GM10266 (cell line): ENCODE measurements at regions not wholly inside any gene's neighbourhood (a gene's known extent, or its start where the extent isn't known, plus 50 kb on each side); places are given as distances from the start of the nearest gene placed in this dataset.

Experiments used
- DNase-seq: peaks from one replicate; pipeline ENCODE4 v3.0.0; 2012; ENCODE audit errors: extremely low spot score
- CTCF ChIP-seq: IDR thresholded peaks from 2 replicates; pipeline ENCODE4 v1.5.1; 2012; ENCODE audit warnings: mild to moderate bottlenecking, low read depth; ENCODE audit not compliant: control insufficient read depth, insufficient read depth; ENCODE audit errors: missing control alignments

- no peak for TF ChIP-seq CTCF
- DNase-seq, result no peak
Observed at GRCh38 chr4:79850626-79851025, 222.4 kb downstream of the ANTXR2 start.

GRCh38 chr4:79848329-79848728, 224.7 kb downstream of the ANTXR2 start:
- TF ChIP-seq CTCF, result no peak
- no peak for DNase-seq

- TF ChIP-seq CTCF, result no peak
- DNase-seq, result no peak
Observed at GRCh38 chr4:79847411-79847810, 225.6 kb downstream of the ANTXR2 start.

GRCh38 chr4:79842162-79842561, 230.9 kb downstream of the ANTXR2 start:
- DNase-seq, result no peak

GRCh38 chr4:79833857-79834256, 239.2 kb downstream of the ANTXR2 start:
- no peak for TF ChIP-seq CTCF
- no peak for DNase-seq

More at GRCh38 chr4:79842162-79842561, 230.9 kb downstream of the ANTXR2 start:
- no peak for TF ChIP-seq CTCF

GRCh38 chr4:79831701-79832514, 241.1 kb downstream of the ANTXR2 start:
- TF ChIP-seq CTCF, result no peak
- no peak for DNase-seq

- no peak for DNase-seq
- TF ChIP-seq CTCF, result no peak
Observed at GRCh38 chr4:79831119-79831528, 241.9 kb downstream of the ANTXR2 start.
